Liver (tissue), 7 donors: ENCODE measurements at regions not wholly inside any gene's neighbourhood (a gene's known extent, or its start where the extent isn't known, plus 50 kb on each side); places are given as distances from the start of the nearest gene placed in this dataset.
"Not testable (repeated sequence)": the region's sequence is repeated elsewhere in the genome, so short reads cannot be mapped to it uniquely, and the experiment has no call there.

Experiments
- DNase-seq: peaks from one replicate; pipeline ENCODE4 v3.0.0-alpha.2; 2017; ENCODE audit warnings: low spot score
- H3K27ac ChIP-seq, 2 donors: one replicate each; pipeline ENCODE4 v1.7.0; 2013; ENCODE audit warnings: inconsistent platforms in 2 of 2, low read length in 2 of 2, control low read depth in 1 of 2, low read depth in 1 of 2, mild to moderate bottlenecking in 1 of 2
- H3K27me3 ChIP-seq, 4 donors: one replicate each; pipeline versions ENCODE4 v1.6.1 to v1.7.0; 2013; ENCODE audit warnings: low read length in 3 of 4, inconsistent platforms in 1 of 4, mild to moderate bottlenecking in 1 of 4, moderate library complexity in 1 of 4; ENCODE audit not compliant: control insufficient read depth in 4 of 4, insufficient read depth in 4 of 4
- H3K36me3 ChIP-seq, 4 donors: one replicate each; pipeline versions ENCODE4 v1.6.1 to v1.7.0; 2013; ENCODE audit warnings: low read length in 3 of 4, mild to moderate bottlenecking in 3 of 4, low read depth in 1 of 4, moderate library complexity in 1 of 4; ENCODE audit not compliant: control insufficient read depth in 4 of 4, insufficient read depth in 3 of 4
- H3K4me1 ChIP-seq, 4 donors: one replicate each; pipeline versions ENCODE4 v1.6.1 to v1.7.0; 2013; ENCODE audit warnings: low read length in 3 of 4, mild to moderate bottlenecking in 3 of 4, moderate library complexity in 1 of 4; ENCODE audit not compliant: control insufficient read depth in 4 of 4, insufficient read depth in 4 of 4
- H3K4me3 ChIP-seq, 3 donors: one replicate each; pipeline versions ENCODE4 v1.6.1 to v1.7.0; 2013; ENCODE audit warnings: low read length in 3 of 3, control low read depth in 1 of 3, low read depth in 1 of 3, mild to moderate bottlenecking in 1 of 3
- H3K9ac ChIP-seq, 2 donors: one replicate each; pipeline ENCODE4 v1.7.0; 2013; ENCODE audit warnings: low read length in 2 of 2, mild to moderate bottlenecking in 2 of 2, moderate library complexity in 2 of 2, control low read depth in 1 of 2, low read depth in 1 of 2
- H3K9me3 ChIP-seq, 4 donors: one replicate each; pipeline versions ENCODE4 v1.6.1 to v1.7.0; 2013; ENCODE audit warnings: low read length in 3 of 4; ENCODE audit not compliant: control insufficient read depth in 4 of 4
- EGR1 ChIP-seq, 2 donors: IDR thresholded peaks; 2 replicates each; pipeline ENCODE4 v1.6.1; 2016 to 2018; ENCODE audit warnings: antibody characterized with exemption in 2 of 2, low read depth in 2 of 2
- HNF4A ChIP-seq, 2 donors: conservative IDR thresholded peaks; 2 replicates each; pipeline ENCODE4 v1.6.1; 2016; ENCODE audit warnings: antibody characterized with exemption in 2 of 2, mild to moderate bottlenecking in 2 of 2
- HNF4G ChIP-seq: IDR thresholded peaks from 2 replicates; pipeline ENCODE4 v1.6.1; 2016; ENCODE audit warnings: antibody characterized with exemption
- NR2F2 ChIP-seq: IDR thresholded peaks from 2 replicates; pipeline ENCODE4 v1.6.1; 2016; ENCODE audit warnings: antibody characterized with exemption
- WGBS: extraction: QIAGEN DNeasy Blood & Tissue Kit; methylation state at CpG from one replicate; pipeline ENCODE4 v1.1.7; 2013; 5-methylcytosine and 5-hydroxymethylcytosine counted together
- TF ChIP-seq, protein P1 (sequence below): IDR thresholded peaks from 2 replicates; pipeline ENCODE4 v1.6.1; 2016; ENCODE audit warnings: antibody characterized with exemption
- TF ChIP-seq, protein P2 (sequence below): IDR thresholded peaks from 2 replicates; pipeline ENCODE4 v1.6.1; 2016; ENCODE audit warnings: antibody characterized with exemption, mild to moderate bottlenecking
- donor health status: healthy.
- donor health status: healthy.
- donor health status: healthy.
- donor health status: healthy.

DNA sequence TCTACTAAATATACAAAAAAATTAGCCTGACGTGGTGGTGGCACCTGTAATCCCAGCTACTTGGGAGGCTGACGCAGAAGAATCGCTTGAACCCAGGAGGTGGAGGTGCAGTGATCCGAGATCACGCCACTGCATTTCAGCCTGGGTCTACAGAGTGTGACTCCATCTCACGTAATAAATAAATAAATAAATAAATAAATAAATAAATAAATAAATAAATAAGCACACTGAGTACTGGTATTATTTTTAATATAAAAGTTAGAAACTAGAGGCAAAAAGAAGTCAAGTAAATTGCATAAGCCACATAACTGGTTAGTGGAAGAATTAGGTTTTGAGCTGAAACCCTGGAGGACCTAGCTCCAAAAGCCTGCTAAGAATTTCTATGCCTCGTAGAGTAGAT lies 1262.7 kb upstream of the PABPC4L start:
- Histone ChIP-seq H3K4me3 (no peak overlapping the region), H3K27ac (no peak overlapping the region), H3K4me1 (no peaks in the 10 kb centered on the region), H3K27me3 (no peaks in the 10 kb centered on the region), H3K9ac (no peak overlapping the region), H3K9me3 (no peaks in the 10 kb centered on the region), H3K36me3 (no peaks in the 10 kb centered on the region)
- no peak for TF ChIP-seq HNF4A (conservative IDR thresholded peaks at IDR 0.05)
- 74% methylated on average over 7 of the region's 7 CpGs for WGBS
- DNase-seq: no peak

DNA sequence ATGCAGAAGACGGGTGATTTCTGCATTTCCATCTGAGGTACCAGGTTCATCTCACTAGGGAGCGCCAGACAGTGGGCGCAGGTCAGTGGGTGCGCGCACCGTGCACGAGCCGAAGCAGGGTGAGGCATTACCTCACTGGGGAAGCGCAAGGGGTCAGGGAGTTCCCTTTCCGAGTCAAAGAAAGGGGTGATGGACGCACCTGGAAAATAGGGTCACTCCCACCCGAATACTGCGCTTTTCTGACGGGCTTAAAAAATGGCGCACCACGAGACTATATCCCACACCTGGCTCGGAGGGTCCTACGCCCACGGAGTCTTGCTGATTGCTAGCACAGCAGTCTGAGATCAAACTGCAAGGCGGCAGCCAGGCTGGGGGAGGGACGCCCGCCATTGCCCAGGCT lies 1246.0 kb upstream of the PABPC4L start:
- not testable (repeated sequence) for H3K4me1 ChIP-seq, H3K4me3 ChIP-seq, H3K36me3 ChIP-seq, H3K27me3 ChIP-seq, H3K9me3 ChIP-seq, H3K9ac ChIP-seq, DNase-seq, H3K27ac ChIP-seq
- WGBS: 92% methylated on average over 20 of the region's 22 CpGs

DNA sequence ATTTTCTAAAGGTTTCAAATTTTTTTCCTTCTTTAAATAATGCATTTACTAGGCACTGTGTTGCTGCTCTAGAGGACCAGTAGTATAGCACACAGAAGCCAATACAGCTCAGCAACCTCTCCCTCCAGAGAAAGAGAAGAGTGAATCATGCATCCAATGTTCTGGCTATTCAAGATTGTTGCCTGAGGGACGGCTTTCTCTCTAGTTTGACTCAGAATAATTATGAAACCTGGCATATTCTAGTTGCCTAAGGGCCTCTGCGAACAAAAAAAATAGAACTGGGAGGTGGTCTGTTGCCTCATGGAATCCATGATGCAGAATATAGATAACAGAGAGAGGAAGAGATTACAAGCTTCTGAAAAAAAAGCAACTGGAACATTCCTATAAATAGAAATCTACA lies 1233.3 kb upstream of the PABPC4L start:
- Histone ChIP-seq H3K9me3 (peaks cover 0 to 3% (median 0%) of the 10 kb centered on the region in 4 donors), H3K27me3 (no peaks in the 10 kb centered on the region), H3K4me1 (no peaks in the 10 kb centered on the region), H3K36me3 (no peaks in the 10 kb centered on the region), H3K9ac (no peak overlapping the region), H3K27ac (no peak overlapping the region), H3K4me3 (no peak overlapping the region)
- TF ChIP-seq HNF4A (conservative IDR thresholded peaks at IDR 0.05) (no peak), HNF4G (no peak)
- TF ChIP-seq, protein P1, sequence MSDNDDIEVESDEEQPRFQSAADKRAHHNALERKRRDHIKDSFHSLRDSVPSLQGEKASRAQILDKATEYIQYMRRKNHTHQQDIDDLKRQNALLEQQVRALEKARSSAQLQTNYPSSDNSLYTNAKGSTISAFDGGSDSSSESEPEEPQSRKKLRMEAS: no peak
- whole genome bisulfite sequencing: 59% methylated on average over 2 of the region's 2 CpGs
- DNase-seq: no peak

DNA sequence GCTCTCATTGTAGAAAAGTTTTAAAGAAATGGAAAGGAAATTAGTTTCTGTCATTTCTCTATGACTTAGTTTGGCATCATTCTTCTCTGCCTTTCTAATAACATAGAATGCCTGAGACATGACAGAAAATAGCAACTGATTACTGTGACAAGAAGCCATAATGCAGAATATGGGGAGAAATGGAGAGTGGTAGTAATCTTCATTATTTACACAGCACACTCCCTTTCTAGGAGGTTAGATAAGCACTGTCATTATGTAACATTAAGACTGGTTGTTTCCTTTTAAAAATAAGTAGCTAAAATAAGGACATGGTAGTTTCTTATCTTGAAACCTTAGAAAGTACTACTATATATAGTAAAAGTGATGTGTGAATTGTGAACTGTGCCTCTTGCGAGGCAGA lies 1227.9 kb upstream of the PABPC4L start:
- DNase-seq: no peak
- Histone ChIP-seq H3K9me3 (no peaks in the 10 kb centered on the region), H3K4me1 (no peaks in the 10 kb centered on the region), H3K36me3 (no peaks in the 10 kb centered on the region), H3K4me3 (no peak overlapping the region), H3K27ac (no peak overlapping the region), H3K27me3 (no peaks in the 10 kb centered on the region), H3K9ac (no peak overlapping the region)
- TF ChIP-seq EGR1 (IDR thresholded peaks at IDR 0.05; ENCODE audit: low read depth in 2 of 2) (no peak), HNF4G (no peak), NR2F2 (no peak)
- TF ChIP-seq, protein P2, sequence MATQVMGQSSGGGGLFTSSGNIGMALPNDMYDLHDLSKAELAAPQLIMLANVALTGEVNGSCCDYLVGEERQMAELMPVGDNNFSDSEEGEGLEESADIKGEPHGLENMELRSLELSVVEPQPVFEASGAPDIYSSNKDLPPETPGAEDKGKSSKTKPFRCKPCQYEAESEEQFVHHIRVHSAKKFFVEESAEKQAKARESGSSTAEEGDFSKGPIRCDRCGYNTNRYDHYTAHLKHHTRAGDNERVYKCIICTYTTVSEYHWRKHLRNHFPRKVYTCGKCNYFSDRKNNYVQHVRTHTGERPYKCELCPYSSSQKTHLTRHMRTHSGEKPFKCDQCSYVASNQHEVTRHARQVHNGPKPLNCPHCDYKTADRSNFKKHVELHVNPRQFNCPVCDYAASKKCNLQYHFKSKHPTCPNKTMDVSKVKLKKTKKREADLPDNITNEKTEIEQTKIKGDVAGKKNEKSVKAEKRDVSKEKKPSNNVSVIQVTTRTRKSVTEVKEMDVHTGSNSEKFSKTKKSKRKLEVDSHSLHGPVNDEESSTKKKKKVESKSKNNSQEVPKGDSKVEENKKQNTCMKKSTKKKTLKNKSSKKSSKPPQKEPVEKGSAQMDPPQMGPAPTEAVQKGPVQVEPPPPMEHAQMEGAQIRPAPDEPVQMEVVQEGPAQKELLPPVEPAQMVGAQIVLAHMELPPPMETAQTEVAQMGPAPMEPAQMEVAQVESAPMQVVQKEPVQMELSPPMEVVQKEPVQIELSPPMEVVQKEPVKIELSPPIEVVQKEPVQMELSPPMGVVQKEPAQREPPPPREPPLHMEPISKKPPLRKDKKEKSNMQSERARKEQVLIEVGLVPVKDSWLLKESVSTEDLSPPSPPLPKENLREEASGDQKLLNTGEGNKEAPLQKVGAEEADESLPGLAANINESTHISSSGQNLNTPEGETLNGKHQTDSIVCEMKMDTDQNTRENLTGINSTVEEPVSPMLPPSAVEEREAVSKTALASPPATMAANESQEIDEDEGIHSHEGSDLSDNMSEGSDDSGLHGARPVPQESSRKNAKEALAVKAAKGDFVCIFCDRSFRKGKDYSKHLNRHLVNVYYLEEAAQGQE: no peak
- WGBS: 78% methylated on average over 1 of the region's 1 CpG
